Cardiac muscle cell (in vitro differentiated cells and primary cell): ENCODE measurements at regions not wholly inside any gene's neighbourhood (a gene's known extent, or its start where the extent isn't known, plus 50 kb on each side); places are given as distances from the start of the nearest gene placed in this dataset.

Source experiments
- DNase-seq, 2 donors: peaks; one replicate each; pipeline versions ENCODE4 v3.0.0 to v3.0.0-alpha.2; 2010 to 2017; ENCODE audit warnings: low read depth in 1 of 2, low spot score in 1 of 2
- H3K27ac ChIP-seq: fragments of 200-600 bp; sonication (generic); 2 replicates; pipeline ENCODE4 v1.5.1; 2016
- H3K27me3 ChIP-seq: fragments of 200-600 bp; sonication (generic); 2 replicates; pipeline ENCODE4 v1.6.0; 2016; ENCODE audit warnings: control low read depth
- H3K36me3 ChIP-seq: fragments of 200-600 bp; sonication (generic); 2 replicates; pipeline ENCODE4 v1.5.1; 2016; ENCODE audit warnings: control low read depth
- H3K4me1 ChIP-seq: fragments of 200-600 bp; sonication (generic); 2 replicates; pipeline ENCODE4 v1.8.1; 2017; ENCODE audit warnings: low read depth, mild to moderate bottlenecking, mixed run types
- H3K4me3 ChIP-seq: fragments of 200-600 bp; sonication (generic); 2 replicates; pipeline ENCODE4 v1.5.1; 2016; ENCODE audit warnings: mild to moderate bottlenecking
- H3K9me3 ChIP-seq: fragments of 200-600 bp; sonication (generic); 2 replicates; pipeline ENCODE4 v1.5.1; 2017; ENCODE audit warnings: low read depth, mild to moderate bottlenecking, control low read depth
- TF ChIP-seq, protein P1 (sequence below): IDR thresholded peaks from 2 replicates; pipeline ENCODE4 v1.5.1; 2012; ENCODE audit warnings: low read depth, mild to moderate bottlenecking, low read length

DNA sequence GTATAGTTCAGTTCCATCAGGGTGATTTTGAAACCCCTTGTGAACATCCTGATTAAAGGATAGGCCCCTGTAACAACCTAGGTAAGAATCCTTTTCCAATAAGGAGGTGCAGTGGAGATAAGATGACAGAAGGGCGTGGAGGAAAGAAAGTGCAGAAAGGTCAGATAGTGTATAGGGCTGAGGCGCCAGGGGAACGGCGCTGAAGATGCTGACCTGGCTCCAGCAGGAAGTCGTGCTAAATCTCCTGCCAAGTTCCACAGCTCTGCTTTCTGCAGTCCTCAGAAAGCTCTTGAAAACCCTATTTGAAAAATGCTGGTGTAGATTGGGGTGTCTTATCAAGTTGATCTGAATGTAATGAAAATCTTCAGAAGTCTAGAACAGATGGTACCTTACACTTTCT lies 221.7 kb downstream of the COG6 start:
- Histone ChIP-seq H3K4me3 (no peak overlapping the region), H3K27ac (no peak overlapping the region), H3K4me1 (peaks cover 24% of the 10 kb centered on the region), H3K27me3 (no peaks in the 10 kb centered on the region), H3K36me3 (no peaks in the 10 kb centered on the region), H3K9me3 (no peaks in the 10 kb centered on the region)
- no peak for DNase-seq
- TF ChIP-seq, protein P1, sequence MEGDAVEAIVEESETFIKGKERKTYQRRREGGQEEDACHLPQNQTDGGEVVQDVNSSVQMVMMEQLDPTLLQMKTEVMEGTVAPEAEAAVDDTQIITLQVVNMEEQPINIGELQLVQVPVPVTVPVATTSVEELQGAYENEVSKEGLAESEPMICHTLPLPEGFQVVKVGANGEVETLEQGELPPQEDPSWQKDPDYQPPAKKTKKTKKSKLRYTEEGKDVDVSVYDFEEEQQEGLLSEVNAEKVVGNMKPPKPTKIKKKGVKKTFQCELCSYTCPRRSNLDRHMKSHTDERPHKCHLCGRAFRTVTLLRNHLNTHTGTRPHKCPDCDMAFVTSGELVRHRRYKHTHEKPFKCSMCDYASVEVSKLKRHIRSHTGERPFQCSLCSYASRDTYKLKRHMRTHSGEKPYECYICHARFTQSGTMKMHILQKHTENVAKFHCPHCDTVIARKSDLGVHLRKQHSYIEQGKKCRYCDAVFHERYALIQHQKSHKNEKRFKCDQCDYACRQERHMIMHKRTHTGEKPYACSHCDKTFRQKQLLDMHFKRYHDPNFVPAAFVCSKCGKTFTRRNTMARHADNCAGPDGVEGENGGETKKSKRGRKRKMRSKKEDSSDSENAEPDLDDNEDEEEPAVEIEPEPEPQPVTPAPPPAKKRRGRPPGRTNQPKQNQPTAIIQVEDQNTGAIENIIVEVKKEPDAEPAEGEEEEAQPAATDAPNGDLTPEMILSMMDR: no peak

DNA sequence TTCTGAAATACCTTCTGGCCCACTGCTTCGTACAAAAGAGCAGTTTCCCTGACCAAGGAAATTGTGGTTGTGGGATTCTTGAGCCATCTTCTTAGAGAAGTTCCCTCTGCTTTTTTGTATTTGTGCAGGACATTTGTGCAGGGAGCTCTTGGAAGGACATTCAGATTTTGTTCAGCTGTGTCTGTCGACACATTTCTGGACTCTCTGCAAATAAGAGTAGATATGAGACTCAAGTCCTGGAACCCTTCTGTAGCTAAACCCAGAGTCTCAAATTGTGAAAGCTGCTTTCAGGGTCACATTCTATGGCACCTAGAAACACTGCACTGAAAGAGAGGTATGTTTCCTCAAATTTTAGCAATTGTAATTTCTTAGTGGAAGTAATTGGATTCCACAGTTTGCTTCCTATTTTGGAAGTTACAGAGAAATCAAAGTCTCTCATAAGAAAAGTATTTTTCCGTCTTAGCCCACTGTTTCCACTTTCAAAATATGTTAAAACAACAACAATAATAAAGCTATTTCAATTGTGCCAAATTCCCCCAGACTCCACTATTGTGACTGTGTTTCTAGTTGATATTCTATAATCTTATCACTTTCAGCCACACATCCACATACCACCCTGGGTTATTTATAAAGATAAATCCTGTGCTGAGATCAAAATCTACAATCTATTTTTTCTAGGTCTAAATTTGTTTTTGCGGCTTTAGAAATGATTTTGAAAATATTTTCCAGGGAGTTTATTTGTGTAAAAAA lies 224.0 kb downstream of the COG6 start:
- H3K36me3 ChIP-seq: no peaks in the 10 kb centered on the region
- DNase-seq: peak in 1 of 2 donors; percentile 11
- peaks cover 24% of the 10 kb centered on the region for H3K4me1 ChIP-seq
- TF ChIP-seq, protein P1: no peak
- no peaks in the 10 kb centered on the region for H3K9me3 ChIP-seq
- H3K27me3 ChIP-seq: no peaks in the 10 kb centered on the region
- no peak overlapping the region for H3K27ac ChIP-seq
- H3K4me3 ChIP-seq: no peak overlapping the region

DNA sequence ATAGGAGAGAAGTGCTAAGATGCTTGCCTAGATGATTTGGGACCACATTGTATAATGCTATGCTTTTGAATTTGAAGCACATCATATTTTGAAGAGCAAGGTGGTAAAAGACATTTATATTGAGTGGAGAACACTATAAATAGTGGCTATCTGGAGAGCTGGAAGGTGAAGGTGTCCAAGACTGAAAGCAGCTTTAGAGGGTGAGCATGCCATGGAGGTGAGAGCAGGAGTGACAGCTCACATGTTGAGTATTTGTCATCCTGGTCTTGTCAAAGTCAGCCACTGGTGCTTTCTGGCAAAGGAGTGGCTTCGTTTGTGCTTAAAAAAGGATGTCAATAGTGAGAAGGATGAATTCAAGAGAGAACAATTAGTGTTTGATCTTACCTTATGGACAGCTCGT lies 225.9 kb downstream of the COG6 start:
- no peaks in the 10 kb centered on the region for H3K27me3 ChIP-seq
- no peaks in the 10 kb centered on the region for H3K36me3 ChIP-seq
- H3K27ac ChIP-seq: no peak overlapping the region
- H3K9me3 ChIP-seq: no peaks in the 10 kb centered on the region
- TF ChIP-seq, protein P1: no peak
- DNase-seq: no peak
- no peak overlapping the region for H3K4me3 ChIP-seq
- H3K4me1 ChIP-seq: peaks cover 24% of the 10 kb centered on the region

DNA sequence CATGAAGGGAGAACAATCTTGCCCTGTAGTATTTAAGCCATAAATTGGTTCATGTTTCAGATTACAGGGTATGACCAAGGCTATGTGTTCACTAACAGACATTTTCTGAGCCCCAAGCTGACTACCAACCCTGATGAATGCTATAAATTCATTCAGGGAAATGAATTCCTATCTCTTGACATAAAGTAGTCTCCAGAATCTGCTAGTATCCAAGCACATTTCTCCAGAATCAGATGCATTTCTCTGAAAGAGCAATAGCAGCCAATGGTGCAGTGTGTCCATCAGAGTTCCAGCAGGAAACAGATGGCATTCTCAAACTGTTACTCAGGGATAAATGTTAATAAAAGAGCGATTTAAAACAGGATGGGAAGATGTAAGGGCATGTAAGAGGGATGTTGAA lies 226.4 kb downstream of the COG6 start:
- Histone ChIP-seq H3K4me3 (no peak overlapping the region), H3K36me3 (no peaks in the 10 kb centered on the region), H3K27me3 (no peaks in the 10 kb centered on the region), H3K9me3 (no peaks in the 10 kb centered on the region), H3K27ac (no peak overlapping the region), H3K4me1 (peaks cover 24% of the 10 kb centered on the region)
- TF ChIP-seq, protein P1: no peak
- no peak for DNase-seq

DNA sequence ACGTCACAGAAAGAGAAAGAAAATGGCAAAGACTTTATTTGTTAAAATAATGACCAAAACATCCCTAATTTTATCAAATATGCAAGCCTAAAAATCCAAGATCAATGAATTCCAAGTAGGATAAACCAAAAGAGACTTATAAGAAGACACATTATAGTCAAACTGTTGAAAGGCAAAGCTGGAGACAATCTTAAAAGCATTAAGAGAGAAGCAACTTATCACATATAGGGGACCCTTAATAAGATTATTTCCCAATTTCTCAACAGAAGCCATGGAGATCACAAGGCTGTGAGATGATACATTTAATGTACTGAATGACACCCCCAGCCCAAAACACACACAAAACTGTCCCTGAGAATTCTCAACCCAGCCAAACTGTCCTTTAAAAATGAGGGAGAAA lies 228.7 kb downstream of the COG6 start:
- Histone ChIP-seq H3K36me3 (no peaks in the 10 kb centered on the region), H3K4me1 (peaks cover 22% of the 10 kb centered on the region), H3K27ac (no peak overlapping the region), H3K4me3 (no peak overlapping the region), H3K9me3 (no peaks in the 10 kb centered on the region), H3K27me3 (no peaks in the 10 kb centered on the region)
- TF ChIP-seq, protein P1: no peak
- no peak for DNase-seq
